H1 (cell line): ENCODE measurements at regions not wholly inside any gene's neighbourhood (a gene's known extent, or its start where the extent isn't known, plus 50 kb on each side); places are given as distances from the start of the nearest gene placed in this dataset.

Experiments
- CHD2 ChIP-seq: IDR thresholded peaks from 2 replicates; pipeline ENCODE4 v1.6.1; 2012; ENCODE audit warnings: low read length, improper control_type of control experiment
- CTCF ChIP-seq, 3 experiments: IDR thresholded peaks; 1 replicate in 2 of 3; 2 replicates in 1 of 3; pipeline versions ENCODE4 v1.5.1 to v1.6.1; 2011; ENCODE audit warnings: low read length in 3 of 3, mild to moderate bottlenecking in 3 of 3, inconsistent platforms in 2 of 3, low read depth in 1 of 3, moderate library complexity in 1 of 3; ENCODE audit not compliant: insufficient read depth in 1 of 3; ENCODE audit errors: control extremely low read depth in 1 of 3
- EGR1 ChIP-seq: IDR thresholded peaks from 2 replicates; pipeline ENCODE4 v1.6.1; 2011; ENCODE audit warnings: low read depth, low read length, borderline replicate concordance
- EP300 ChIP-seq, 2 experiments: IDR thresholded peaks; 1 replicate in 1 of 2; 2 replicates in 1 of 2; pipeline ENCODE4 v1.6.1; 2011 to 2012; ENCODE audit warnings: low read depth in 2 of 2, low read length in 2 of 2, mild to moderate bottlenecking in 2 of 2, borderline replicate concordance in 1 of 2, inconsistent platforms in 1 of 2, moderate library complexity in 1 of 2
- FOSL1 ChIP-seq: IDR thresholded peaks from 2 replicates; pipeline ENCODE4 v1.6.1; 2011; ENCODE audit warnings: mild to moderate bottlenecking, low read depth, low read length, moderate library complexity; ENCODE audit not compliant: insufficient read depth
- GABPA ChIP-seq: IDR thresholded peaks from 2 replicates; pipeline ENCODE4 v1.6.1; 2011; ENCODE audit warnings: mild to moderate bottlenecking, low read length, moderate library complexity, borderline replicate concordance; ENCODE audit not compliant: insufficient read depth
- MAFK ChIP-seq: IDR thresholded peaks from 2 replicates; pipeline ENCODE4 v1.6.1; 2012; ENCODE audit warnings: low read depth, mild to moderate bottlenecking, improper control_type of control experiment, low read length
- POLR2A ChIP-seq, 2 experiments: IDR thresholded peaks; 1 replicate in 1 of 2; 2 replicates in 1 of 2; pipeline ENCODE4 v1.6.1; 2011; ENCODE audit warnings: low read depth in 2 of 2, low read length in 2 of 2, mild to moderate bottlenecking in 2 of 2; ENCODE audit errors: control extremely low read depth in 1 of 2
- POLR2AphosphoS5 ChIP-seq: IDR thresholded peaks from 2 replicates; pipeline ENCODE4 v1.6.1; 2011; ENCODE audit warnings: low read depth, low read length
- RAD21 ChIP-seq, 2 experiments: IDR thresholded peaks in 1 of 2; conservative IDR thresholded peaks in 1 of 2; 2 replicates each; pipeline ENCODE4 v1.6.1; 2011; ENCODE audit warnings: low read depth in 2 of 2, low read length in 2 of 2, improper control_type of control experiment in 1 of 2, inconsistent platforms in 1 of 2, mild to moderate bottlenecking in 1 of 2, moderate library complexity in 1 of 2
- RXRA ChIP-seq: IDR thresholded peaks from 2 replicates; pipeline ENCODE4 v1.6.1; 2011; ENCODE audit warnings: low read depth, mild to moderate bottlenecking, low read length, moderate library complexity; ENCODE audit not compliant: insufficient read depth
- SP2 ChIP-seq: IDR thresholded peaks from 2 replicates; pipeline ENCODE4 v1.6.1; 2012; ENCODE audit warnings: mild to moderate bottlenecking, low read length, inconsistent platforms
- SRF ChIP-seq: IDR thresholded peaks from 2 replicates; pipeline ENCODE4 v1.6.1; 2011; ENCODE audit warnings: mild to moderate bottlenecking, low read depth, low read length, moderate library complexity
- TAF1 ChIP-seq: IDR thresholded peaks from 2 replicates; pipeline ENCODE4 v1.6.1; 2011; ENCODE audit warnings: mild to moderate bottlenecking, low read depth, low read length

GRCh38 chr14:104337351-104337750 lies 199.0 kb downstream of the KIF26A start:
- TF ChIP-seq MAFK (no peak), GABPA (no peak), POLR2A (IDR thresholded peaks at IDR 0.05; ENCODE audit: control extremely low read depth in 1 of 2, low read depth in 2 of 2, low read length in 2 of 2) (no peak), EP300 (IDR thresholded peaks at IDR 0.05; ENCODE audit: borderline replicate concordance in 1 of 2, low read depth in 2 of 2, low read length in 2 of 2) (no peak), FOSL1 (no peak), TAF1 (no peak), CTCF (IDR thresholded peaks at IDR 0.05; ENCODE audit: control extremely low read depth in 1 of 3, insufficient read depth in 1 of 3, low read depth in 1 of 3, low read length in 3 of 3) (no peak), SP2 (no peak), SRF (no peak), CHD2 (no peak), EGR1 (no peak), POLR2AphosphoS5 (no peak), RXRA (no peak), RAD21 (IDR thresholded peaks at IDR 0.05 in 1 of 2, conservative IDR thresholded peaks at IDR 0.05 in 1 of 2; ENCODE audit: low read depth in 2 of 2, low read length in 2 of 2) (no peak)
